ENCODE measurements at regions not wholly inside any gene's neighbourhood (a gene's known extent, or its start where the extent isn't known, plus 50 kb on each side); places are given as distances from the start of the nearest gene placed in this dataset.

GRCh38 chr1:36626435-36626834 lies 143.7 kb upstream of the CSF3R start:
- Histone ChIP-seq H3K27me3 (ENCODE audit: control insufficient read depth, insufficient read depth, low read length, poor library complexity, severe bottlenecking) (no peaks in the 10 kb centered on the region), H3K27ac (ENCODE audit: low read depth, low read length) (no peak overlapping the region), H3K4me1 (ENCODE audit: control insufficient read depth, insufficient read depth, low read length) (no peaks in the 10 kb centered on the region), H3K9ac (ENCODE audit: extremely low read depth, low read length, poor library complexity, severe bottlenecking) (no peak overlapping the region), H3K4me3 (ENCODE audit: low read length) (no peak overlapping the region), H3K36me3 (ENCODE audit: control insufficient read depth, insufficient read depth, low read length) (no peaks in the 10 kb centered on the region), H3K9me3 (ENCODE audit: control insufficient read depth, low read length) (peaks cover 4% of the 10 kb centered on the region)
- TF ChIP-seq CTCF (conservative IDR thresholded peaks at IDR 0.05) = no peak
- DNase-seq = no peak
- Mint-ChIP-seq H3K27ac (no peak overlapping the region), H3K36me3 (ENCODE audit: low read depth) (no peaks in the 10 kb centered on the region), H3K27me3 (ENCODE audit: insufficient read depth) (no peaks in the 10 kb centered on the region), H3K4me3 (no peak overlapping the region), H3K9me3 (peaks cover 9% of the 10 kb centered on the region), H3K4me1 (peaks cover 12% of the 10 kb centered on the region)

- H3K4me3 ChIP-seq (ENCODE audit: low read length) = no peak overlapping the region
- peaks cover 12% of the 10 kb centered on the region for H3K4me1 Mint-ChIP-seq
- H3K27ac ChIP-seq (ENCODE audit: low read depth, low read length) = no peak overlapping the region
- H3K4me1 ChIP-seq (ENCODE audit: control insufficient read depth, insufficient read depth, low read length) = no peaks in the 10 kb centered on the region
- no peaks in the 10 kb centered on the region for H3K36me3 Mint-ChIP-seq (ENCODE audit: low read depth)
- H3K9ac ChIP-seq (ENCODE audit: extremely low read depth, low read length, poor library complexity, severe bottlenecking) = no peak overlapping the region
- no peak for DNase-seq
- no peaks in the 10 kb centered on the region for H3K36me3 ChIP-seq (ENCODE audit: control insufficient read depth, insufficient read depth, low read length)
- 67 to 79% methylated on average over 10 to 11 of the region's 11 CpGs for WGBS, 2 experiments (ENCODE audit: insufficient coverage in 1 of 2, insufficient read length in 1 of 2)
- no peak overlapping the region for H3K4me3 Mint-ChIP-seq
- no peaks in the 10 kb centered on the region for H3K27me3 Mint-ChIP-seq (ENCODE audit: insufficient read depth)
- no peak for TF ChIP-seq CTCF (conservative IDR thresholded peaks at IDR 0.05)
- H3K27me3 ChIP-seq (ENCODE audit: control insufficient read depth, insufficient read depth, low read length, poor library complexity, severe bottlenecking) = no peaks in the 10 kb centered on the region
- peaks cover 15% of the 10 kb centered on the region for H3K9me3 Mint-ChIP-seq
- no peak overlapping the region for H3K27ac Mint-ChIP-seq
- H3K9me3 ChIP-seq (ENCODE audit: control insufficient read depth, low read length) = peaks cover 9% of the 10 kb centered on the region
Observed at GRCh38 chr1:36625935-36626310, 143.2 kb upstream of the CSF3R start.

GRCh38 chr1:36625253-36625934 lies 142.7 kb upstream of the CSF3R start:
- DNase-seq = no peak
- no peak overlapping the region for H3K9ac ChIP-seq (ENCODE audit: extremely low read depth, low read length, poor library complexity, severe bottlenecking)
- peaks cover 19% of the 10 kb centered on the region for H3K9me3 Mint-ChIP-seq
- H3K36me3 Mint-ChIP-seq (ENCODE audit: low read depth) = no peaks in the 10 kb centered on the region
- H3K27ac Mint-ChIP-seq = no peak overlapping the region
- no peak overlapping the region for H3K4me3 Mint-ChIP-seq
- no peaks in the 10 kb centered on the region for H3K27me3 ChIP-seq (ENCODE audit: control insufficient read depth, insufficient read depth, low read length, poor library complexity, severe bottlenecking)
- H3K9me3 ChIP-seq (ENCODE audit: control insufficient read depth, low read length) = peaks cover 10% of the 10 kb centered on the region
- H3K27ac ChIP-seq (ENCODE audit: low read depth, low read length) = no peak overlapping the region
- 83 to 88% methylated on average over 4 to 6 of the region's 6 CpGs for WGBS, 2 experiments (ENCODE audit: insufficient coverage in 1 of 2, insufficient read length in 1 of 2)
- no peak for TF ChIP-seq CTCF (conservative IDR thresholded peaks at IDR 0.05)
- H3K36me3 ChIP-seq (ENCODE audit: control insufficient read depth, insufficient read depth, low read length) = no peaks in the 10 kb centered on the region
- no peak overlapping the region for H3K4me3 ChIP-seq (ENCODE audit: low read length)
- no peaks in the 10 kb centered on the region for H3K27me3 Mint-ChIP-seq (ENCODE audit: insufficient read depth)
- H3K4me1 Mint-ChIP-seq = peaks cover 12% of the 10 kb centered on the region
- no peaks in the 10 kb centered on the region for H3K4me1 ChIP-seq (ENCODE audit: control insufficient read depth, insufficient read depth, low read length)

Data from endodermal cell (in vitro differentiated cells).